Glutamatergic neuron (in vitro differentiated cells): ENCODE measurements at regions not wholly inside any gene's neighbourhood (a gene's known extent, or its start where the extent isn't known, plus 50 kb on each side); places are given as distances from the start of the nearest gene placed in this dataset.
"Not testable (repeated sequence)": the region's sequence is repeated elsewhere in the genome, so short reads cannot be mapped to it uniquely, and the experiment has no call there.

Experiments used
- DNase-seq: peaks from one replicate; pipeline ENCODE4 v3.0.0; 2022
- H3K27ac Mint-ChIP-seq: one replicate; pipeline ENCODE4 v1.8.0; 2020; ENCODE audit warnings: mild to moderate bottlenecking, mixed read lengths, inconsistent platforms; ENCODE audit not compliant: unreplicated experiment
- H3K27me3 Mint-ChIP-seq: one replicate; pipeline ENCODE4 v1.8.0; 2020; ENCODE audit warnings: mild to moderate bottlenecking, moderate library complexity, mixed read lengths, inconsistent platforms; ENCODE audit not compliant: unreplicated experiment
- H3K36me3 Mint-ChIP-seq: one replicate; pipeline ENCODE4 v1.8.0; 2020; ENCODE audit warnings: mild to moderate bottlenecking, mixed read lengths, inconsistent platforms; ENCODE audit not compliant: unreplicated experiment
- H3K4me1 Mint-ChIP-seq: one replicate; pipeline ENCODE4 v1.8.0; 2020; ENCODE audit warnings: mild to moderate bottlenecking, low read depth, mixed read lengths, inconsistent platforms; ENCODE audit not compliant: unreplicated experiment
- H3K4me3 Mint-ChIP-seq: one replicate; pipeline ENCODE4 v1.8.0; 2020; ENCODE audit warnings: mild to moderate bottlenecking, mixed read lengths, inconsistent platforms; ENCODE audit not compliant: unreplicated experiment
- H3K9me3 Mint-ChIP-seq: one replicate; pipeline ENCODE4 v1.8.0; 2020; ENCODE audit warnings: mild to moderate bottlenecking, moderate library complexity, mixed read lengths, inconsistent platforms; ENCODE audit not compliant: unreplicated experiment
- CTCF ChIP-seq: fragments of 200-600 bp; sonication (generic); IDR thresholded peaks from one replicate; pipeline ENCODE4 v1.5.0; 2021; ENCODE audit not compliant: partially characterized antibody, unreplicated experiment

- Mint-ChIP-seq H3K27ac (no peak overlapping the region), H3K36me3 (no peaks in the 10 kb centered on the region), H3K4me3 (no peak overlapping the region), H3K4me1 (peaks cover 2% of the 10 kb centered on the region), H3K27me3 (peaks cover 5% of the 10 kb centered on the region), H3K9me3 (peaks cover 4% of the 10 kb centered on the region)
- no peak for TF ChIP-seq CTCF
- no peak for DNase-seq
Observed at GRCh38 chr3:82382831-82383230, 621.4 kb upstream of the GBE1 start.

- Mint-ChIP-seq H3K4me1 (no peaks in the 10 kb centered on the region), H3K36me3 (peaks cover 13% of the 10 kb centered on the region), H3K27me3 (peaks cover 10% of the 10 kb centered on the region), H3K9me3 (peaks cover 18% of the 10 kb centered on the region), H3K27ac (no peak overlapping the region), H3K4me3 (no peak overlapping the region)
- DNase-seq: no peak
- no peak for TF ChIP-seq CTCF
Observed at GRCh38 chr3:82378392-82378791, 616.9 kb upstream of the GBE1 start.

DNA sequence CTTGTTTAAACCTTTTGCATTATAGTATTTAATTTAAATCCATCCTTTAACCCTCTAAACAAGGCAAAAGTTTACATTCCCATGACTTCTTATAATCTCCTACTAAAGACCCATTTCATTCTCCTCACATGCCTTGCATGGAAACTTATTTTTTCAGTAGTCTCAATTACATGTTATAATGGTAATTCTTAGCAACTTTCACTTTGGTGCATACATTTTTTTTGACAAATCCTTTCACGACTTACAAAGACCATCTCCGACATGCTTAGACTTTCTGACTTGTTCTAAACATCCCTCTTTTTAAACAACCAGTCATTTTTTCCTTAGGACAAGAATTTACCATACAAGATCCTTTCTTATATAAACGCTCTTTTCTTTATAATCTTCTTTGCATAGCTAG, 615.4 kb upstream of the GBE1 start:
- H3K4me3 Mint-ChIP-seq: no peak overlapping the region
- H3K9me3 Mint-ChIP-seq: peaks cover 21% of the 10 kb centered on the region
- H3K36me3 Mint-ChIP-seq: peaks cover 17% of the 10 kb centered on the region
- no peak for TF ChIP-seq CTCF
- H3K4me1 Mint-ChIP-seq: no peaks in the 10 kb centered on the region
- H3K27me3 Mint-ChIP-seq: peaks cover 8% of the 10 kb centered on the region
- H3K27ac Mint-ChIP-seq: no peak overlapping the region
- DNase-seq: no peak

GRCh38 chr3:82373833-82374232, 612.4 kb upstream of the GBE1 start:
- H3K36me3 Mint-ChIP-seq: peaks cover 17% of the 10 kb centered on the region

GRCh38 chr3:82364827-82365226, 603.4 kb upstream of the GBE1 start:
- TF ChIP-seq CTCF: no peak
- peaks cover 6% of the 10 kb centered on the region for H3K9me3 Mint-ChIP-seq
- H3K4me3 Mint-ChIP-seq: no peak overlapping the region
- no peak overlapping the region for H3K27ac Mint-ChIP-seq
- DNase-seq: no peak
- H3K36me3 Mint-ChIP-seq: no peaks in the 10 kb centered on the region
- H3K4me1 Mint-ChIP-seq: peaks cover 6% of the 10 kb centered on the region
- no peaks in the 10 kb centered on the region for H3K27me3 Mint-ChIP-seq

More at GRCh38 chr3:82373833-82374232, 612.4 kb upstream of the GBE1 start:
- not testable (repeated sequence) for H3K27ac Mint-ChIP-seq, H3K4me1 Mint-ChIP-seq, DNase-seq, H3K4me3 Mint-ChIP-seq, H3K27me3 Mint-ChIP-seq
- peaks cover 18% of the 10 kb centered on the region for H3K9me3 Mint-ChIP-seq

DNA sequence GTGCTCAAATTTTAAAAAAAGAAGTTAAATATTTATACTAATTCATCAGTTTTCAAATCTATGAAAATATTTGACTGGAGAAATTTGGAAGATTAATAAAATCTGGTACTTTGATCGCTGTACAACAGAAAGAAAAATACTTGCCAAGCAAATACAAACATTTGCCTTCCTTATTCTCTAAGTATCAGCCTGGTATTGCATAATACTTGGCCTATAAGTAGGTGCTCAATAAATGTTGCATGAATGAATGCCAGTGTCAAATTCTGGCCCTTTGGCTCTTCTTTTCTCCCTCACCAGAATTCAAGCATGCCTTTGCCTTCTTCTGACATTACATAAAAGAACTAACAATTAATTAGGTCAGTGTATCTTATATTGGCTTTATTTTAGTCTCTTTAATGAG, 601.7 kb upstream of the GBE1 start:
- Mint-ChIP-seq H3K36me3 (no peaks in the 10 kb centered on the region), H3K27me3 (no peaks in the 10 kb centered on the region), H3K4me3 (no peak overlapping the region), H3K27ac (peak overlapping the region; percentile 43), H3K4me1 (peaks cover 6% of the 10 kb centered on the region), H3K9me3 (peaks cover 7% of the 10 kb centered on the region)
- no peak for DNase-seq
- no peak for TF ChIP-seq CTCF
